Neuron (in vitro differentiated cells): ENCODE measurements at regions not wholly inside any gene's neighbourhood (a gene's known extent, or its start where the extent isn't known, plus 50 kb on each side); places are given as distances from the start of the nearest gene placed in this dataset.
A peak's percentile ranks its signal among the peaks of the same experiment; 100 is the strongest.
"Not testable (repeated sequence)": the region's sequence is repeated elsewhere in the genome, so short reads cannot be mapped to it uniquely, and the experiment has no call there.

ENCODE experiments used
- H2AFZ ChIP-seq: one replicate; pipeline ENCODE4 v1.6.1; 2013; ENCODE audit warnings: low read depth, mild to moderate bottlenecking, inconsistent platforms, low read length, moderate library complexity
- H3K27me3 ChIP-seq: one replicate; pipeline ENCODE4 v1.6.1; 2013; ENCODE audit warnings: low read length; ENCODE audit not compliant: insufficient read depth
- H3K36me3 ChIP-seq: one replicate; pipeline ENCODE4 v1.6.1; 2013; ENCODE audit warnings: low read length; ENCODE audit not compliant: insufficient read depth
- H3K4me1 ChIP-seq: one replicate; pipeline ENCODE4 v1.6.1; 2013; ENCODE audit warnings: low read length; ENCODE audit not compliant: insufficient read depth
- H3K4me3 ChIP-seq: 2 replicates; pipeline ENCODE4 v1.5.1; 2013; ENCODE audit warnings: mild to moderate bottlenecking, low read length, moderate library complexity
- H3K9me3 ChIP-seq: one replicate; pipeline ENCODE4 v1.6.1; 2013; ENCODE audit warnings: low read length

- Histone ChIP-seq H3K36me3 (no peaks in the 10 kb centered on the region), H2AFZ (no peak overlapping the region), H3K27me3 (no peaks in the 10 kb centered on the region), H3K4me1 (peaks cover 25% of the 10 kb centered on the region), H3K9me3 (no peaks in the 10 kb centered on the region), H3K4me3 (no peak overlapping the region)
Measured at GRCh38 chr9:24045150-24045549, 219.1 kb upstream of the ELAVL2 start.

- H3K36me3 ChIP-seq, result no peaks in the 10 kb centered on the region
- peaks cover 30% of the 10 kb centered on the region for H3K4me1 ChIP-seq
- no peaks in the 10 kb centered on the region for H3K9me3 ChIP-seq
- H2AFZ ChIP-seq, result no peak overlapping the region
- H3K27me3 ChIP-seq, result no peaks in the 10 kb centered on the region
- H3K4me3 ChIP-seq, result no peak overlapping the region
Measured at GRCh38 chr9:24044576-24044975, 218.5 kb upstream of the ELAVL2 start.

GRCh38 chr9:24041160-24041690, 215.2 kb upstream of the ELAVL2 start:
- Histone ChIP-seq H2AFZ (no peak overlapping the region), H3K4me1 (peaks cover 33% of the 10 kb centered on the region), H3K27me3 (no peaks in the 10 kb centered on the region), H3K4me3 (no peak overlapping the region), H3K36me3 (no peaks in the 10 kb centered on the region), H3K9me3 (no peaks in the 10 kb centered on the region)

- H3K4me1 ChIP-seq, result peaks cover 45% of the 10 kb centered on the region
- H3K27me3 ChIP-seq, result no peaks in the 10 kb centered on the region
- H3K9me3 ChIP-seq, result no peaks in the 10 kb centered on the region
- H2AFZ ChIP-seq, result no peak overlapping the region
- H3K4me3 ChIP-seq, result no peak overlapping the region
- no peaks in the 10 kb centered on the region for H3K36me3 ChIP-seq
Measured at GRCh38 chr9:24036459-24036858, 210.4 kb upstream of the ELAVL2 start.

- H2AFZ ChIP-seq, result no peak overlapping the region
- no peaks in the 10 kb centered on the region for H3K36me3 ChIP-seq
- no peak overlapping the region for H3K4me3 ChIP-seq
- H3K9me3 ChIP-seq, result no peaks in the 10 kb centered on the region
- H3K4me1 ChIP-seq, result peaks cover 39% of the 10 kb centered on the region
- no peaks in the 10 kb centered on the region for H3K27me3 ChIP-seq
Measured at GRCh38 chr9:24035816-24036215, 209.8 kb upstream of the ELAVL2 start.

GRCh38 chr9:24011881-24012280, 185.8 kb upstream of the ELAVL2 start:
- H3K4me3 ChIP-seq, result no peak overlapping the region
- H3K36me3 ChIP-seq, result no peaks in the 10 kb centered on the region
- no peaks in the 10 kb centered on the region for H3K27me3 ChIP-seq

GRCh38 chr9:24011009-24011717, 185.1 kb upstream of the ELAVL2 start:
- H3K4me1 ChIP-seq, result peaks cover 32% of the 10 kb centered on the region
- H2AFZ ChIP-seq, result peak overlapping the region; percentile 63
- no peaks in the 10 kb centered on the region for H3K9me3 ChIP-seq
- no peaks in the 10 kb centered on the region for H3K27me3 ChIP-seq
- no peaks in the 10 kb centered on the region for H3K36me3 ChIP-seq
- peak overlapping the region; percentile 26 for H3K4me3 ChIP-seq

More at GRCh38 chr9:24011881-24012280, 185.8 kb upstream of the ELAVL2 start:
- H2AFZ ChIP-seq, result no peak overlapping the region
- peaks cover 32% of the 10 kb centered on the region for H3K4me1 ChIP-seq
- no peaks in the 10 kb centered on the region for H3K9me3 ChIP-seq

- peaks cover 32% of the 10 kb centered on the region for H3K4me1 ChIP-seq
- no peak overlapping the region for H3K4me3 ChIP-seq
- no peaks in the 10 kb centered on the region for H3K27me3 ChIP-seq
- no peaks in the 10 kb centered on the region for H3K36me3 ChIP-seq
- no peaks in the 10 kb centered on the region for H3K9me3 ChIP-seq
- H2AFZ ChIP-seq, result no peak overlapping the region
Measured at GRCh38 chr9:24009322-24009721, 183.3 kb upstream of the ELAVL2 start.

GRCh38 chr9:24007185-24007584, 181.1 kb upstream of the ELAVL2 start:
- Histone ChIP-seq H3K36me3 (no peaks in the 10 kb centered on the region), H2AFZ (no peak overlapping the region), H3K4me1 (peaks cover 26% of the 10 kb centered on the region), H3K9me3 (no peaks in the 10 kb centered on the region), H3K27me3 (no peaks in the 10 kb centered on the region), H3K4me3 (no peak overlapping the region)

- H3K36me3 ChIP-seq, H3K9me3 ChIP-seq, H3K4me3 ChIP-seq, H3K4me1 ChIP-seq, H2AFZ ChIP-seq, H3K27me3 ChIP-seq: not testable (repeated sequence)
Measured at GRCh38 chr9:23991874-23992273, 165.8 kb upstream of the ELAVL2 start.

- no peaks in the 10 kb centered on the region for H3K27me3 ChIP-seq
- H3K36me3 ChIP-seq, result no peaks in the 10 kb centered on the region
- H3K4me3 ChIP-seq, result no peak overlapping the region
- H3K9me3 ChIP-seq, result no peaks in the 10 kb centered on the region
- no peak overlapping the region for H2AFZ ChIP-seq
- peaks cover 6% of the 10 kb centered on the region for H3K4me1 ChIP-seq
Measured at GRCh38 chr9:23979491-23979890, 153.5 kb upstream of the ELAVL2 start.

- H3K4me3 ChIP-seq, result no peak overlapping the region
Measured at GRCh38 chr9:23962101-23962500, 136.1 kb upstream of the ELAVL2 start.

GRCh38 chr9:23945897-23946296, 119.9 kb upstream of the ELAVL2 start:
- no peak overlapping the region for H3K4me3 ChIP-seq
- peaks cover 2% of the 10 kb centered on the region for H3K4me1 ChIP-seq
- H3K9me3 ChIP-seq, result peaks cover 4% of the 10 kb centered on the region
- H3K27me3 ChIP-seq, result no peaks in the 10 kb centered on the region
- no peaks in the 10 kb centered on the region for H3K36me3 ChIP-seq
- H2AFZ ChIP-seq, result no peak overlapping the region

More at GRCh38 chr9:23962101-23962500, 136.1 kb upstream of the ELAVL2 start:
- Histone ChIP-seq H3K27me3 (no peaks in the 10 kb centered on the region), H3K4me1 (peaks cover 6% of the 10 kb centered on the region), H3K36me3 (no peaks in the 10 kb centered on the region), H3K9me3 (peaks cover 7% of the 10 kb centered on the region), H2AFZ (no peak overlapping the region)

- Histone ChIP-seq H3K27me3 (no peaks in the 10 kb centered on the region), H3K9me3 (peaks cover 4% of the 10 kb centered on the region), H3K4me3 (no peak overlapping the region), H2AFZ (no peak overlapping the region), H3K4me1 (peaks cover 2% of the 10 kb centered on the region), H3K36me3 (no peaks in the 10 kb centered on the region)
Measured at GRCh38 chr9:23941051-23941450, 115.0 kb upstream of the ELAVL2 start.
